Neural cell (in vitro differentiated cells): ENCODE measurements at regions not wholly inside any gene's neighbourhood (a gene's known extent, or its start where the extent isn't known, plus 50 kb on each side); places are given as distances from the start of the nearest gene placed in this dataset.

Experiments used
- H2AFZ ChIP-seq: fragments of 200-600, 300-800 bp; sonication (generic), shearing (Covaris generic); 2 replicates; pipeline ENCODE4 v1.6.0; 2014; ENCODE audit warnings: low read depth, mild to moderate bottlenecking, antibody characterized with exemption, low read length, moderate library complexity
- H3F3A ChIP-seq: fragments of 200-600 bp; shearing (Covaris generic); 2 replicates; pipeline ENCODE4 v1.6.1; 2016; ENCODE audit warnings: mild to moderate bottlenecking, moderate library complexity, mixed read lengths, antibody characterized with exemption, low read length; ENCODE audit not compliant: insufficient read depth, poor library complexity, severe bottlenecking
- H3K27ac ChIP-seq: fragments of 200-600, 300-800 bp; sonication (generic), shearing (Covaris generic); 2 replicates; pipeline ENCODE4 v1.5.1; 2014; ENCODE audit warnings: mild to moderate bottlenecking, low read length, moderate library complexity
- H3K27me3 ChIP-seq: fragments of 300-800, 200-600 bp; sonication (generic), shearing (Covaris generic); 2 replicates; pipeline ENCODE4 v1.6.0; 2014; ENCODE audit warnings: mild to moderate bottlenecking, low read depth, low read length, moderate library complexity; ENCODE audit not compliant: insufficient read depth
- H3K36me3 ChIP-seq: fragments of 300-800, 200-600 bp; sonication (generic), shearing (Covaris generic); 2 replicates; pipeline ENCODE4 v1.5.1; 2014; ENCODE audit warnings: mild to moderate bottlenecking, antibody characterized with exemption, low read length, moderate library complexity; ENCODE audit not compliant: insufficient read depth
- H3K4me2 ChIP-seq: fragments of 300-800, 200-600 bp; sonication (generic), shearing (Covaris generic); 2 replicates; pipeline ENCODE4 v1.6.0; 2014; ENCODE audit warnings: mild to moderate bottlenecking, low read length
- H3K4me3 ChIP-seq: fragments of 300-800, 200-600 bp; sonication (generic), shearing (Covaris generic); 2 replicates; pipeline ENCODE4 v1.5.1; 2014; ENCODE audit warnings: mild to moderate bottlenecking, low read length, moderate library complexity
- H3K79me2 ChIP-seq: fragments of 200-600 bp; shearing (Covaris generic); replicated peaks from 2 replicates; pipeline ENCODE4 v1.6.0; 2014; ENCODE audit warnings: mild to moderate bottlenecking, low read length, moderate library complexity; ENCODE audit not compliant: insufficient read depth
- H3K9ac ChIP-seq: fragments of 300-800, 200-600 bp; sonication (generic), shearing (Covaris generic); 2 replicates; pipeline ENCODE4 v1.6.1; 2016; ENCODE audit warnings: mild to moderate bottlenecking, low read length, mixed read lengths
- H3K9me2 ChIP-seq: fragments of 200-600 bp; shearing (Covaris generic); 2 replicates; pipeline ENCODE4 v1.6.1; 2016; ENCODE audit warnings: mild to moderate bottlenecking, low read length, mixed read lengths; ENCODE audit not compliant: insufficient read depth
- H3K9me3 ChIP-seq: fragments of 200-600, 300-800 bp; sonication (generic), shearing (Covaris generic); 2 replicates; pipeline ENCODE4 v1.6.1; 2016; ENCODE audit warnings: mild to moderate bottlenecking, mixed run types, low read length, moderate library complexity, mixed read lengths
- H4K20me1 ChIP-seq: fragments of 200-600 bp; shearing (Covaris generic); 2 replicates; pipeline ENCODE4 v1.6.1; 2016; ENCODE audit warnings: mild to moderate bottlenecking, mixed run types; ENCODE audit not compliant: insufficient read depth
- CTCF ChIP-seq: fragments of 450-650 bp; IDR thresholded peaks from 2 replicates; pipeline ENCODE4 v1.5.1; 2014; ENCODE audit warnings: antibody characterized with exemption, mild to moderate bottlenecking, moderate library complexity; ENCODE audit not compliant: poor library complexity, severe bottlenecking
- EP300 ChIP-seq: fragments of 450-650 bp; conservative IDR thresholded peaks from 2 replicates; pipeline ENCODE4 v1.6.1; 2014; ENCODE audit warnings: antibody characterized with exemption, mild to moderate bottlenecking, moderate library complexity; ENCODE audit not compliant: poor library complexity, severe bottlenecking
- EZH2 ChIP-seq: fragments of 200-600, 300-800 bp; shearing (Covaris generic), sonication (generic); IDR thresholded peaks from 2 replicates; pipeline ENCODE4 v1.6.1; 2014; ENCODE audit warnings: antibody characterized with exemption, low read length, borderline replicate concordance, mild to moderate bottlenecking; ENCODE audit not compliant: insufficient read depth, poor library complexity, severe bottlenecking
- MXI1 ChIP-seq: fragments of 450-650 bp; conservative IDR thresholded peaks from 2 replicates; pipeline ENCODE4 v1.6.1; 2014; ENCODE audit warnings: antibody characterized with exemption, mild to moderate bottlenecking; ENCODE audit not compliant: poor library complexity, severe bottlenecking
- POLR2AphosphoS5 ChIP-seq: IDR thresholded peaks from 2 replicates; pipeline ENCODE4 v1.6.1; 2012
- RAD21 ChIP-seq: fragments of 450-650 bp; conservative IDR thresholded peaks from 2 replicates; pipeline ENCODE4 v1.6.1; 2014; ENCODE audit warnings: antibody characterized with exemption, mild to moderate bottlenecking, moderate library complexity
- REST ChIP-seq: IDR thresholded peaks from 2 replicates; pipeline ENCODE4 v1.6.1; 2012; ENCODE audit warnings: borderline replicate concordance
- SMC3 ChIP-seq: fragments of 450-650 bp; conservative IDR thresholded peaks from 2 replicates; pipeline ENCODE4 v1.6.1; 2014; ENCODE audit warnings: antibody characterized with exemption, mild to moderate bottlenecking, moderate library complexity; ENCODE audit not compliant: poor library complexity
- TAF1 ChIP-seq: IDR thresholded peaks from 2 replicates; pipeline ENCODE4 v1.6.1; 2012; ENCODE audit warnings: low read depth

- no peaks in the 10 kb centered on the region for H3F3A ChIP-seq
These were observed 121.6 kb upstream of the ST8SIA2 start for GRCh38 chr15:92272106-92272505.

GRCh38 chr15:92273286-92273685 is 120.4 kb upstream of the ST8SIA2 start:
- Histone ChIP-seq H3K9me3 (no peaks in the 10 kb centered on the region), H3F3A (no peaks in the 10 kb centered on the region), H3K9me2 (no peaks in the 10 kb centered on the region), H3K4me2 (no peak overlapping the region), H3K79me2 (no peaks in the 10 kb centered on the region), H3K36me3 (no peaks in the 10 kb centered on the region), H3K27ac (no peak overlapping the region), H3K9ac (no peak overlapping the region), H2AFZ (no peak overlapping the region), H4K20me1 (no peaks in the 10 kb centered on the region), H3K27me3 (no peaks in the 10 kb centered on the region), H3K4me3 (no peak overlapping the region)
- no peak for TF ChIP-seq REST
- no peak for TF ChIP-seq SMC3
- no peak for TF ChIP-seq EP300
- no peak for TF ChIP-seq MXI1
- TF ChIP-seq POLR2AphosphoS5 = no peak
- TF ChIP-seq RAD21 = no peak
- TF ChIP-seq CTCF = no peak

More at GRCh38 chr15:92272106-92272505, 121.6 kb upstream of the ST8SIA2 start:
- Histone ChIP-seq H3K27ac (no peak overlapping the region), H3K4me3 (no peak overlapping the region), H3K4me2 (no peak overlapping the region), H4K20me1 (no peaks in the 10 kb centered on the region), H3K9me2 (no peaks in the 10 kb centered on the region), H2AFZ (no peak overlapping the region), H3K27me3 (no peaks in the 10 kb centered on the region), H3K36me3 (no peaks in the 10 kb centered on the region), H3K9ac (no peak overlapping the region), H3K9me3 (no peaks in the 10 kb centered on the region), H3K79me2 (no peaks in the 10 kb centered on the region)
- TF ChIP-seq EP300 (no peak), MXI1 (no peak), REST (no peak), TAF1 (no peak), SMC3 (no peak), EZH2 (no peak), RAD21 (no peak), POLR2AphosphoS5 (no peak), CTCF (no peak)
